ENCODE measurements at regions not wholly inside any gene's neighbourhood (a gene's known extent, or its start where the extent isn't known, plus 50 kb on each side); places are given as distances from the start of the nearest gene placed in this dataset.
"Not testable (repeated sequence)": the region's sequence is repeated elsewhere in the genome, so short reads cannot be mapped to it uniquely, and the experiment has no call there.

- not testable (repeated sequence) for TF ChIP-seq CTCF (IDR thresholded peaks at IDR 0.05); ZFX (IDR thresholded peaks at IDR 0.05; ENCODE audit: borderline replicate concordance)
These were observed 80.4 kb upstream of the TNK2 start for GRCh38 chr3:195988764-195989163.
